ENCODE measurements at regions not wholly inside any gene's neighbourhood (a gene's known extent, or its start where the extent isn't known, plus 50 kb on each side); places are given as distances from the start of the nearest gene placed in this dataset.
"Not testable (repeated sequence)": the region's sequence is repeated elsewhere in the genome, so short reads cannot be mapped to it uniquely, and the experiment has no call there.

DNA sequence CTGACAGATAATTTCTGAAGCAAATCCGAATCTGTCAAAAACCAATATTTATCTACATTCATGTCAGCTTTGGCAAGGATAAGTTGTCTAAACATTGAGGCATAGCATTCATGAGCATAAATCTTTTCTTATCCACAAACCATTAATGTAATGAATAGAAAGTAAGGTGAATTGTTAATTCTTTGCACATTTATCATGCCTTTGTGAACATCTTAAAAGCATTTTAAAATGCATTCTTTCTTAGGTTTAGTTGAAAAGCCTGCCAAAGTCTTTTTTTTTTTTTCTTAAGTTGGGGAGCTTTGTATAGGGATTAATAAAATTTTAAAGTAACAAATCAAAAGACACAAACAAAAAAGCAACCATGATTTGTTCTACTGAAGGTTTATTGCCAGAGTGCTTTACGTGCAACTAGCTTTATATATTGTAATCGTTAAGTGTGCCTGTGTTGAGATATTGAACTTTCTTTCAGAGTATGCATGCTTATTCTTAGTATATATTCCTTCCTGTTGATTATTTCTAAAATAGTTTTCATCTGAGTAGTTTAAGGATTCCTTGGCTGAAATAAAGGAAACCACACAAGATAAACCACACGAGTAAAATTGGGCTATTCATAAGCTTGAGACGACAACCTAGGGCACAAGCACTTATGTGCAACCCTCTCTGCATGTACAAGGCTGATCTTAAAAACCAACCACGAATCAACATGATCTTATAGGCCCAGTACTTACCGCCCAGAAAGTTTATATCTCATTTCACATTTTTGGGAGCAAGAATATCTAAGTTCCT, 1110.9 kb upstream of the CNTN5 start:
- DNase-seq, result no peak

DNA sequence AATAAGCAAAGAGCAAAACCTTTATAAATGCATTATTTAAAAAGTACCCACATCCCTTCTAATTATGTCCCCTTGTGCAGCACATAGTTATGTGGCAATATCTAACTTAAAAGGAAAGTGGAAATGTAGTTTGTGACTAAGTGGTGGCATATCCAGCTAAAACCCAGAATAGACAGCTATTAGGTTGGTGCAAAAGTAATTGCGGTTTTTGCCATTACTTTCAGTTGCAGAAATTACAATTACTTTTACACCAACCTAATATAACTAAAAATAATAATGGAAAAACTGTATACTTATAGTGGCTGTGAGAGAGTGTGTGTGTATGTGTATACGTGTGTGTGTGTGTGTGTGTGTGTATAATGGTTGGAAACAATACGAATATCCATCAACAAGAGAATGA, 1108.1 kb upstream of the CNTN5 start:
- no peak for DNase-seq

DNA sequence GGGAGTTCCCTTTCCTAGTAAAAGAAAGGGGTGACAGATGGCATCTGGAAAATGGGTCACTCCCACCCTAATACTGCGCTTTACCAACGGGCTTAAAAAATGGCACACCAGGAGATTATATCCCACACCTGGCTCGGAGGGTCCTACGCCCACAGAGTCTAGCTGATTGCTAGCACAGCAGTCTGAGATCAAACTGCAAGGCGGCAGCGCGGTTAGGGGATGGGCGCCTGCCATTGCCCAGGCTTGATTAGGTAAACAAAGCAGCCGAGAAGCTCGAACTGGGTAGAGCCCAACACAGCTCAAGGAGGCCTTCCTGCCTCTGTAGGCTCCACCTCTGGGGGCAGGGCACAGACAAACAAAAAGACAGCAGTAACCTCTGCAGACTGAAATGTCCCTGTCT, 1097.8 kb upstream of the CNTN5 start:
- not testable (repeated sequence) for DNase-seq

DNA sequence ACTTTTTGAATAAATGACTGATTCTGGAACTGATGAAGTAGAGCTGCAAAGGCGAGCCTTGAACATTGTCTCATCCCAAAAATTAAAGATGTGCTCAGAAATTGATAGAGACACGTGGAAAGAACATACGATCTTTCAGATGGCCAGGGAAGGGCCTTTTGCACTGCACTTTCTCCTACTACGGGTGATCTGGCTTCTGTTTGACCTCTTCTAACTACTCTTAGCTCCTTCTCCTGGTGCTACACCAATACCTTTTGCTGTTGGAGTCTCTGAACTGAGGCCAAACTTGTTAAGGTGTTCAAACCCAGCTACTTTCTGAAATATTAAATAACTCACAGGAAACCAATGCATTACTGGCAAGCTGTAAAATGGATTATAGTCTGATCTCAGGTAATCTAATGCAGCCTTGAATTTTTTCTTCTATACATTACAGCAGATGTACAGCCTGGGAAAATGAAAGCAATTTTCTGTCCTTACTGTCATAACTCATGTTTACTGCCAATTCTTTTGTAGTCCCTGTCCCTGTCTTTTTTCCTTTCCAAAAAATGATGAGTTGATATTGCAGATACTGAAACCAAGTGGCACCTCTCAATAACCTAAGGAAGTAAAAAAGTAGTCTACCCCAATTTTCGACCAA, 1086.1 kb upstream of the CNTN5 start:
- DNase-seq, result no peak

DNA sequence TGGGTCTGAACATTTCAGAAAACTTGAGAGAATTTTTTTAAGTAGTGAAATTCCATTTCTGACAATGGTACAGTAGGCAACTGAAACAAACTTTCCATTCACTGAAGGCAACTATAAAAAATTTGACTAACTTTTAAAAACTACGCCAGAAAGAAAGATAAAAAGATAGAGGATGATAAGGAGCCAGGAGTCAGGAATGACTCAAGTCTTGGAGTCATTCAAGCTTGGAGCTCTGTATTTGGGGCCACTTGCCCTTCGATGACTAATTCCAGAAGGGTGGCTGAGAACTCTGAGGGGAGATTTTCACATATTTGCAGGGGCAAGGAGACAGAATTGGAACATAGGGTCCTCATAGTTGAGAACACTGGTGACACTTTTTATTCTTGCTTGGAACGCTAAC, 1083.2 kb upstream of the CNTN5 start:
- no peak for DNase-seq

DNA sequence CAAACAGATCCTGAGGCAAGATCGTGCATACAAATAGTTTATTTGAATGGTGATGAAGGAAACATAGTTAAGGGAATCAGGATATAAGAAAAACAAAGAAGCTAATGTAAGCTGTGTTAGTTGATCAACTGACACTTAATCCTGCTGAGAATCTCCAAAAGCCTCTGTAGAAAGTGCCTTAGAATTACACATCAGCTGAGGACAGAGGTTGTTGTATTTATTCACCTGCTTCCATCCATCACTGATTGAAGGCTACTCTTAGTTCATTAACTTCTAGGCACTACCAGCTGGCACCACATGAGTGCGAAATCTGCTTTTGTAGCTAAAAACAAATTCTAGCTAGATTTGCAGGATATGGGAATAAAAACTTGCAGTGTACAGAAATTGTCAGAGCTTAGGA, 1082.0 kb upstream of the CNTN5 start:
- no peak for DNase-seq

DNA sequence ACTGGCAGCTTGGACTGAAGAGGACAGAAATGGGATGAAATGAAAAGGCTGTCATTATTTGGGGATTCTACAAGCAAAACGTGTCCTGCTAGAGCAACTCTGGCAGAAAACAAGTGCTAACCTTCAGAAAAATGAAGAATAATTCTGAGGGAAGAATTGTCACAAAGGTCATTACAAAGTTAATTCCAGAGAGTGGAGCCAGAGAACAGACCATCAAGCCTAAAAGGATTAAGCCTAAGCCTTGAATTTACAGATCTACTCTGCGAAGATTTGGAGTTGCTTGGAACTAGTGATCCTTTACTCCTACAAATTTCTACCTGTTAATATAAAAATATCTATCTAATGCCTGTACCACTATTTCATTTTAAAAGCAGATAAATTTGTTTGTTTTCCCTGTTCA, 1077.3 kb upstream of the CNTN5 start:
- no peak for DNase-seq

DNA sequence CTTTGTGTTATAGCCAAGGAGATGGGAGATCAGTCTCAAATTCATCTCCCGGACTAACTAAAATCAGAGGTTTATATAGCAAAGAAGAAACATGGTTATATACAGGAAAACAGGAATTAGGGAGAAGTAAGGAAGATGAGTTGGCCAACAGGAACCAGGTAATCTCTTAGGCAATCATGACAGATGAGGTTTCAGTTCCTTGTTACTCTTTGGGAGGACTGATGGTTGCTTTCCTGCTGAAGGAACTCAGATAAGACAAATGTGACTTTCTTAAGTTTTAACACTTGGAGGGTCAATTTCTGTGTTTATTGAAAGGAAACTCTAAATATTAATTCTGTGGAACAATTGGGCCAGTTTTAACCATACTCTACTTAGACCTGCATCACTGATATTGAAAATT, 1072.0 kb upstream of the CNTN5 start:
- DNase-seq, result no peak

DNA sequence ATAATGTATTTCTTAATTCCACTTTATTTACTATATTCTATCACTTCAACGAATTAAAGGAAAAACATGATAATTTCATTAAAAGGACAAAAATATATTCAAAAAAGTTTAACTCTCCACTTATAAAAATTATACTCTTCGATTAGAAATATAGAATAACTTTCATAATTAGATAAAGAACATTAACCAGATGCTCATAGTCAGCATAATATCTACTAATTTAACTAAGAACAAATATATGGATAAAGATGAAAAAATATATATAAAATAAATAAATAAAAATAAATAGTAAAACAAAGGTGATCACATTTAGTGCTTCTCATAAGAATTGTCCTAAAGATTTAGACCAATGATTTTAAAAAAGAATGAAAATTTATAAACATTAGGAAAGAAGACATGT, 1065.2 kb upstream of the CNTN5 start:
- DNase-seq, result no peak

DNA sequence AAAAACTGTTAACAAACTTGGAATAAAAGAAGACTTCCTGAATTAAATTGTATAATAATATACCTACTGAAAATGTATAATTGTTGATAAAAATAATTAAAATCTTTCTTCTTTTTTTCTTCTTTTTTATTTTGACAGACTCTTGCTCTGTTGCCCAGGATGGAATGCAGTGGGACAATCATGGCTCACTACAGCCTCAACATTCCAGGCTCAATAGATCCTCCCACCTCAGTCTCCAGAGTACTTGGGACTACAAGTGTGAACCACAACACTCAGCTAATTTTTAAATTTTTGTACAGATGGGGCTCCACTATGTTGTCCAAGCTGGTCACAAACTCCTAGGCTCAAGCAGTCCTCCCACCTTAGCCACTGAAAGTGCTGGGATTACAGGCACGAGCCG, 1063.8 kb upstream of the CNTN5 start:
- no peak for DNase-seq

DNA sequence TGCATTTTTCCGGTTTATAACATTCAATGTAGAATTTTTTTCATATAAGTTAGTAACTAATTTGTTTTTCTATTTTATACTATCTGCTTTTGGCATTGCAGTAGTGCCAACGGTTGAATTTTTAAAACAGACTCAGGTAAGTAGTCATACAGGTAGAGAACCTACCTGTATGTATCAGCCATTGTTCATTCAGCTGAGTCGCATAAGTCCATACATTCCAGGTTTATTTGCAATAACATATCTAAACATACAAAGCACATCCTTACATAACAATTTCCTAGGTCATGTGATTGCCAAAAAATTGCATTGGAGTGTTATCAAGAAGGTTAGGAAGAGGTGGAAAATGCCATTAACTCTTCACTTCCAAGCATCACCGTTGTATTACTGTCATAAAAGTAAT, 1059.3 kb upstream of the CNTN5 start:
- no peak for DNase-seq

DNA sequence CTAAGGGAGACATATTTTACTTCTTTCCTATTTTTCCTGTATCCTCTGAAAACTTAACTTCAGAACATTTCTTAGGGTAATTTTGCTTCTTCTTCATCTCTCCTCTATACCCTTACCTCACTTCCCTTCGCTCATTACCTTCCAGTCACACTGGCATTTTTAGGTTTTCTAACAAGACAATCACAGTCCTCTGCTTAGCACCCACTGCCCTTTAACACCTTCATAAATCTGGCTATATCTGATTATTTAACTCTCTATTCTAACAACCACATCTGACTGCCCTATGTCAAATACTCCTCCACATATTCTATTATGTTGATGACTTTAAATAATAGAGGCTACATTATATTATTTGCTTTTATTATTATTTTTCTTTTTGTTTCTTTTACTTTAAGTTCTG, 1058.0 kb upstream of the CNTN5 start:
- DNase-seq, result no peak

DNA sequence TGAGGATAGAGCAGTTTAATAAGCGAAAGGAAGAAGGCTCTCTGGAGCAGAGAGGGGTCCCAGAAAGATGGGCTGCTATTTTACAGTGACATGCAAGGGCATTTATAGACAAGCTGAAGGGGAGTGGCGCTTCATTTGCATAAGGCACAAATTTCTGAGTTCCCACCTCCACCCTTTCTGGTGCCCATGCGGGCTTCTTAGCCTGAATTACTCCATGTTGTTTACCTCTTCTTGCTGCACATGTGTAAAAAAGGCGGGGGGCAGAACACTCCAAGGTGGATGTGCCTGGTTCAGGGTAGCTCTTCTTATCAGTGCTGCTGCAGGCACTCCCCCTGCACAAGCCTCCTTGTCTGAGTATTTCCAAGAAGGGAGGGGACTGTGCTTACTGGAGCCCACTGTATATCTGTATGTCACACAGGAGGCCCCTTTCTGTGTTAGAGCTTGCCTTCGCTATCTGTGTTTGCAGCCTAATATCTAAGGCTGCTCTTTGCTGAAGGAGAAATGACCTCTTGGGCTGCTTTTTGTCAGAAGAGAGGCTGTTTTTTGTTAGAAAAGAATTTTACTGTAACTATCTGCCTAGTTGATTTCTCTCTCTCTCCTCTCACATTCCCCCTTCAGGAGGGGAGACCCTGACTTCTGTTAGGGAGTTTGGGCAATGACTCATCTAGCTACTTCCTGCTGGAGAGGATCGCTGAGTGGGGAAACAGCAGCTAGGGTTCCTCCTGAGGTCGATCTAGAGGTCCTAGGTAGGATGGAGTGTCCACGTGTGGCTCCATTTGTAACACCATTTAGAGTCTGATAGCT, 1057.0 kb upstream of the CNTN5 start:
- DNase-seq, result no peak

DNA sequence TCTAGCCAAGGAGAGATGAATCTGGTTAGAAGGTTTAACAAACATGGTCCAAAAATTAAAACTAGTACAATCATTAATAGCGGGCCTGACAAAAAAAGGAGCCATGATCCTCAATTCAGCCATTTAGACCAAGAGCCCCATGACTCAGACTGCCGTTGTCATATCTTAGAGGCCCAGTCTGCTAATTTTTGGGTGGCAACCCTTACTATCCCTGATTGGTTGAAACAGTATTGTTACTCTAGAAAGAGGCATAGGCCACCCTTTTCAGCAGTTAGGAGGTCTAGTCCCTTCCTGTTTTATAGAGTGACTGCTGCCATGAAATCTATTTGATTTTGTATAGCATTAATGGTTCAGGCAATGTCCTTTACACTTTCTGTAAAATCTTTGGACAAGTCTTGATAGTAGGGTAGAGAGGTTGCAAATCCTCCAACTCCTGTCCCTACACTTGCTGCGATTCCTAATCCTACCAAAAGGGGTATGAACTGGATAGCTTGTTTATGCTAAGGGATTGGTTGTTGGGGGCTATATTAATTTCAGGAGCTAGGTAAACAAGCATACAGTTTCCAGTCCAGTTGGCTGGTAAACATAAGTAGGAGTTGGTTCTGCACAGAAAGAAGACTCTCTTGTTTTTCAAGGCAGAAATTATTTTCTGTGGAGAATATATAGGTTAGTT, 1056.3 kb upstream of the CNTN5 start:
- no peak for DNase-seq

DNA sequence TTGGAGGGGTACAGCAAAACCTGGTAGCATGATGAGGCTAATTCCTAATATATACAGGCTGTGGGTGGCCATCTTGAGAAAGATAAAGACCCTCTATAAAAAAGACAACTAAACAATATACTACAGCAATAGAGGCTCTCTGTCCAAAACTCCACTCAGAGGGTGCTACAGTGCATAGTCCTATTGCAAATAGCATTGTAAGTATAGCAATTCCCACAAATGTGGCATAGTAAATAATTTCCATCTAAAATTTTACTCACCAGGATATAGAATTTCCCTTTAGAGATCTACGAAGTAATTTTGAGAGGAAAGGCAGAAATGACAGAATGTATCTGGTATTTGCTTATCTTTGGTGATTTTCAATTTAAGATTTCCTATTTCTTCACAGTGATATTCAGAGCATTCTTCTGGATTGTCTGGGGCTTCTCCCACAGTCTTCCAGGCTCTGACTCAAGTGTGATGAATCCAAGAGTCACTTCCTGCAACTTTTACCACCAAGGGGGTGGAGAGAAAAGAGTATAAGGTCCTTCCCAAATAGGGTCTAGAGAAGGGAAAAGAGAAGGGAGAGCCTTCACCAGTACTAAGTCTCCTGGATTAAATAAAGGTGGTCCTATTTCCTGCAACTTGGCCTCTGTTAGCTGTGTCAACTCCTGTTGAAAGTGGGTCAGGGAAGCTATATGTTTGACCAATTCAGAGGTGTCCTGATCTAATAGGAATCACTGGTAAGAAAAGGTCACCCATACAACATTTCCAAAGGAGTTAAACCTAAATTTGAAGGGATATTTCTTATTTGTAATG, 1054.7 kb upstream of the CNTN5 start:
- no peak for DNase-seq

DNA sequence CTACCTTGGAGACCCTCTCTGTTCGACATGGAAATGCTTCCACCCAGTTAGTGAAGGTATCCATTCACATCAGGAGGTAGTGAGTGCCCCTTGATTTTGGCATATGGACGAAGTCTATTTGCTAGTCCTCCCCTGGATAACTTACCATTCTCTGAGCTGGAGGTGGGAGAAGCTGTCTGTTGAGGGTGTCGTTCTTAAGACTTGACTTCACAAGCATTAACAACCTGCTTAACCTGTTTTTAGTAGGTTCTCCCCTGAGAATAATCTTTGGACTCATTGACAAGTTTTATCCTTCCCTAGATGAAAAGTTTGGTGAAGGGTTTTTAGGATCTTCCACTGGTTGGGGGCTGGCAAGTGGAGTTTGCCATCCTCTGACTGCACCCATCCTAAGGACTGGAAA, 1053.8 kb upstream of the CNTN5 start:
- no peak for DNase-seq

DNA sequence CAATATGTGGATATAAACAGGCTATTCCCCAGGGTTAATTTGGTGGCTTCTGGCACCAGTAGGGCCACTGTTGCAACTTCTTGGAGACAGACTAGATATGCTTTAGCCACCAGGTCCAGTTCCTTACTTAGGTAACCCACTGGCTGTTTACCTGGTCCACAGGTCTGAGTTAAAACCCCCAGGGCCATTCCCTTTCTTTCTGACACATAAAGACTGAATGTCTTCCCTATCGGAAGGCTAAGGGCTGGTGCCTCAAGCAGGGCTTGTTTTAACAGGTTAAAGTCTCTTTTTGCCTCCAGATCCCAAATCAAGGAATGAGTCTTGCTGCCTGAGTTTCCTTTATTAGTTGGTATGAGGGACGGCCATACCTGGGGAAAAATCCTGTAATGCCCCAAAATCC, 1052.7 kb upstream of the CNTN5 start:
- no peak for DNase-seq

DNA sequence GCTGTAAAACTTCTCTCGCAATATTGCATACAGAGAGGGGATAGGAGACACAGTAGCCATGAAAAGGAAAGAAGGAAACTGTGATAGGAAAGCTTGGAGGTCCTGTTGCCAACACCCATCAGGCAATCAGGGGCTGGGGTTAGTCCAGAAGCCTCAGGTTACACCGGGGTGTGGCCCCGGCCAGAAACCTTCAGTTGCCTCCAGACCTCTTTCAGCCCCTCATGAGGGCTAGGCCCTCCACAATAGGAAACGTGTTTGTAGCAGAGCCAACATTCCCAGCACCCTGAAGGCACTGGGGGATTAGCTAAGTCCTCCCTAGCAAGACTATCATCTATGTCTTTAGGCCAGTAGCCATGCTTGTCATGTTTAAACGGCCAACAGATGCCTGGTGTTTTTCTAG, 1048.0 kb upstream of the CNTN5 start:
- DNase-seq, result no peak

DNA sequence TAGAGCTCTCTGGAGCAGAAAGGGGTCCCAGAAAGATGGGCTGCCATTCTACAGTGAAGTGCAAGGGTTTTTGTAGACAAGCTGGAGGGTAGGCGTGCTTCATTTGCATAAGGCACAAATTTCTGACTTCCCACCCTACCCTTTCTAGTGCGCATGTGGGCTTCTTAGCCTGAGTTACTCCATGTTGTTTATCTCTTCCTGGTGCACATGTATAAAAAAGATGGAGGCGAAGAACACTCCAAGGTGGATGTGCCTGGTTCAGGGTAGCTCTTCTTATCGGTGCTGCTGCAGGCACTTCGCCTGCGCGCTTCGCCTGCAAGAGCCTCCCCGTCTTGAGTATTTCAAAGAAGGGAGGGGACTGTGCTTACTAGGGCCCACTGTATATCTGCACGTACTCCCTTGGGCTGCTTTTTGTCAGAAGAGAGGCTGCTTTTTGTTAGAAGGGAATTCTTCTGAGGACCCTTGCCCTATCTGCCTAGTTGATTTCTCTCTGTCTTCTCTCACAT, 1047.3 kb upstream of the CNTN5 start:
- DNase-seq, result no peak

DNA sequence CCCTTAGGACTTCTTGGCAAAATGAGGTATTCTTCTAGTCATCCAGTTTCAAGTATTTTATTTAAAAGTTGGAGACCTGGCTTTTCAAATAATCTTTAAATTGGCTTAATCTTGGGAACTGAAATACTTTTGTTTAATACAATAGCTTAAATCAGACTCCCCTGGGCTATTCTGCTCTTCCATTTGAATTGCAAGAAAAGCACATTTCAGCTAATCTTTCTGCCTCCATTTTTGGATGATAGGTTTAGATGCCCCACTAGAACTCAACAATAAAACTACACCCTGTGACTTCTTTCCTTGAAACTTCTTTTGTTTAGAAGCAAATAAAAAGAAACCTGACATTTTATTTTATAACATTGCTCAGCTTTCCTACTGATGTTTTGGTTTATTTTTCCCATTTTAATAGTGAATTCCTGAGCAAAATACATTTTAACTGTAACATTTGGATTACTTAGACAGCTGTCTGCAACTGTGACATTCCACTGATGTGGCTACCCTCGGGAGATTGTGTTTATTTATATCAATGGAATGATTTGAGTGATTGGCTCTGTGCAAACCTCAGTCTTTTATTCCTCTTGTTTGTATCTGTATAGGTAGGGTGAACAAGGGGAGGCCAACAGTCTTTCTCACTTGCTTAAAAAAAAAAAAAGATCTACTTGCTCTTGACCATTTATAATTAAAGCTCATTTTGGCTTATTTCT, 1045.8 kb upstream of the CNTN5 start:
- DNase-seq, result no peak

DNA sequence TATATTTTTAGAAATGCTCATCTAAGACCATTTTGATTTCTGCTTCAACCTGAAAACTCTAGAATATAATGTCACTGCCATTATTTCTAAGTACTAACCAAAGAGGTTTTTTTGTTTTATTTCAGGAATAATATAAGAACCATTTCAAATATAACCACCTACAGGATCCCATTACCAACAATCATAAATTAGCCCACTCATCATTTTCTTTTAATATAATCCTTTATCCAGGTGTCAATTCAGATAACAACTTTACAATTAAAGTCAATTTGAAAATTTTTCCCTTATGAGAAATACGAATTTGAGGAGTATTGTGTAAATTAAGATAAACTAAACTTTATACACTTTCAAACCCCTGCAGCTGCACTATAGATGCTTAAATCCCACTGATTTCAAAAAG, 1043.0 kb upstream of the CNTN5 start:
- DNase-seq, result no peak

DNA sequence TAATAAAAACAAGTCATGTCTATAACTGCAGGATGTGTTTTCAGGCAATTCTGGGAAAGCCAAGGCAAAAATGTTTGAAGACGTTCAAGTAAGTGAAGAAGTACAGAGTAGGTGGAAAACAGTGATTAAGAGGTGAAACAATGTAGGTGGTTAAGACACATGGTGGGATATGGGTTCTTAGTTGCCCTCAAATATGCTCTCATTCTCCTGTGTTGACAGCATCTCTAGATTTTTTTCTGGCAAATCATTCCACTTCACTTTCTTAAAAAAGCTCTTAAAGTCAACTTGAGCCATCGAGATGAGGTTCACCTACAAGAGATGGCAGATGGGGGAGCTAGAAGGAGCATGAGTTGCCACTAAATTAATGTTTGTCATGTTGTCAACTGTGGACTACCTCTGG, 1041.0 kb upstream of the CNTN5 start:
- DNase-seq, result no peak
